ENCODE measurements at regions not wholly inside any gene's neighbourhood (a gene's known extent, or its start where the extent isn't known, plus 50 kb on each side); places are given as distances from the start of the nearest gene placed in this dataset.

GRCh38 chr9:91034976-91035824, 233.6 kb downstream of the SYK start:
- no peak for TF ChIP-seq CTCF (IDR thresholded peaks at IDR 0.05)
- Mint-ChIP-seq H3K4me3 (no peak overlapping the region), H3K27ac (peak overlapping the region; percentile 31), H3K9me3 (no peaks in the 10 kb centered on the region), H3K27me3 (ENCODE audit: low read depth, poor library complexity) (peaks cover 14% of the 10 kb centered on the region), H3K4me1 (peaks cover 62% of the 10 kb centered on the region), H3K36me3 (ENCODE audit: low read depth) (no peaks in the 10 kb centered on the region)
- no peak for DNase-seq

- Mint-ChIP-seq H3K4me3 (no peak overlapping the region), H3K27ac (peak overlapping the region; percentile 31), H3K4me1 (peaks cover 66% of the 10 kb centered on the region), H3K36me3 (ENCODE audit: low read depth) (no peaks in the 10 kb centered on the region), H3K9me3 (no peaks in the 10 kb centered on the region), H3K27me3 (ENCODE audit: low read depth, poor library complexity) (peaks cover 11% of the 10 kb centered on the region)
- TF ChIP-seq CTCF (IDR thresholded peaks at IDR 0.05) = no peak
- no peak for DNase-seq
These were observed 234.2 kb downstream of the SYK start for GRCh38 chr9:91035825-91036208.

GRCh38 chr9:91036356-91036755, 234.7 kb downstream of the SYK start:
- DNase-seq = no peak
- Mint-ChIP-seq H3K36me3 (ENCODE audit: low read depth) (no peaks in the 10 kb centered on the region), H3K27me3 (ENCODE audit: low read depth, poor library complexity) (peaks cover 11% of the 10 kb centered on the region), H3K27ac (peak overlapping the region; percentile 58), H3K9me3 (no peaks in the 10 kb centered on the region), H3K4me3 (no peak overlapping the region), H3K4me1 (peaks cover 61% of the 10 kb centered on the region)
- no peak for TF ChIP-seq CTCF (IDR thresholded peaks at IDR 0.05)

GRCh38 chr9:91036826-91037510, 235.3 kb downstream of the SYK start:
- H3K27me3 Mint-ChIP-seq (ENCODE audit: low read depth, poor library complexity) = peaks cover 11% of the 10 kb centered on the region
- peak; percentile 33 for TF ChIP-seq CTCF (IDR thresholded peaks at IDR 0.05)
- H3K27ac Mint-ChIP-seq = peak overlapping the region; percentile 58
- DNase-seq = peak; percentile 65
- peaks cover 63% of the 10 kb centered on the region for H3K4me1 Mint-ChIP-seq
- no peaks in the 10 kb centered on the region for H3K9me3 Mint-ChIP-seq
- H3K36me3 Mint-ChIP-seq (ENCODE audit: low read depth) = no peaks in the 10 kb centered on the region
- no peak overlapping the region for H3K4me3 Mint-ChIP-seq

- Mint-ChIP-seq H3K36me3 (ENCODE audit: low read depth) (no peaks in the 10 kb centered on the region), H3K27me3 (ENCODE audit: low read depth, poor library complexity) (peaks cover 7% of the 10 kb centered on the region), H3K4me1 (peaks cover 71% of the 10 kb centered on the region), H3K9me3 (no peaks in the 10 kb centered on the region), H3K4me3 (no peak overlapping the region), H3K27ac (peak overlapping the region; percentile 47)
- DNase-seq = no peak
- TF ChIP-seq CTCF (IDR thresholded peaks at IDR 0.05) = no peak
These were observed 236.2 kb downstream of the SYK start for GRCh38 chr9:91037511-91038482.

Measured in nephron progenitor cell (in vitro differentiated cells).